T-helper 2 cell treated with Interferon-gamma antibody and Interleukin-4, amounts not matched to agents 100 ng/mL and 5 ng/mL, for 36 hours (primary cell): ENCODE measurements at regions not wholly inside any gene's neighbourhood (a gene's known extent, or its start where the extent isn't known, plus 50 kb on each side); places are given as distances from the start of the nearest gene placed in this dataset.
"Not testable (repeated sequence)": the region's sequence is repeated elsewhere in the genome, so short reads cannot be mapped to it uniquely, and the experiment has no call there.

Experiments
- intact Hi-C: fragments of 100-400 bp; cut with micrococcal nuclease; formaldehyde crosslinking; loops from one replicate; pipeline ENCODE4 v1.15.1; 2023

DNA sequence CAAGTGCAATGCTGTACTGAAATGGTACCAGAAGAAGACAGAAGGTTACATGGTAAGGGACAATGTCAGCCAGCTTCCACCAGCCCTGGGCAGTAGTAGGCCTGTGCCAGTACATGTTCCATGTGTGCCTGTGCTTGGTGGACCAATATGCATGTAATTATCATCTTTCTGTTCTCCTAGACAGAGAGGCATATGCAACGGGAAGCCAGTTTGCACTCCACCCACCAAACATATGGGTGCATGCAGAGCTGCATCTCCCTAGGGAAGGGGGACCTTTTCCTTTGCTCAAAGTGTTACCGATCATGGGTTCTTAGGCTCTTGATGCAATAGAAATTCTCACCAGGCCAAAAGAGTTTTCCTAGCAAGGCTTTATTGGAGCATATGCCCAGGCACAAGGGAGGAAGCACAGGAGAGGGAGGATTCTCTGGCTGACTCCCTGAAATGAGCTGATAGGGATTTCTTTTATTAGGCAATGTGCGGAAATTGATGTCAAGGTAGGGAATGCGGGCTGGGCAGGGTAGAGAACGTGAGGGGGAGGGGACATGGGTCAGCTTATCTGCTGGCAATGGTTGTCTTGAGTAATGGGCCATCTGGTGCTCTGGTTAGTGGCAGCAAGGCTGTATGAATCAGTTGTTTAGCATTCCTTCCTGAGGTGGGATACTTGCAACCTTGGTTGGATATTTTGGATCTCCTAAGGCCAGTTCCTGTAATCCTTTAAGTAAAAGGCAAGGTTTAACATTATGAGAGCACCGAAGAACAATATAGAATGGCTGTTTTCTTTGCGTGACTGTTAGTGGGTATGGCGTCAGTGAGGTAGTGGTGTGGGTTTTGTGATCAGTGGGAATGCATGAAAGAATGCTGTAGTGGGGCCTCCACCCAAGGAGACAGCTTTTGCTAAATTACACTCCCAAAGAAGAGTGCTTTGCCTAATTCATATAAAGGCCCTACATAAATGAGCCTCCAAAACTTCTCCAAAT, 102.5 kb downstream of the CDRT15L2 start:
- intact Hi-C loops: not testable (repeated sequence)

DNA sequence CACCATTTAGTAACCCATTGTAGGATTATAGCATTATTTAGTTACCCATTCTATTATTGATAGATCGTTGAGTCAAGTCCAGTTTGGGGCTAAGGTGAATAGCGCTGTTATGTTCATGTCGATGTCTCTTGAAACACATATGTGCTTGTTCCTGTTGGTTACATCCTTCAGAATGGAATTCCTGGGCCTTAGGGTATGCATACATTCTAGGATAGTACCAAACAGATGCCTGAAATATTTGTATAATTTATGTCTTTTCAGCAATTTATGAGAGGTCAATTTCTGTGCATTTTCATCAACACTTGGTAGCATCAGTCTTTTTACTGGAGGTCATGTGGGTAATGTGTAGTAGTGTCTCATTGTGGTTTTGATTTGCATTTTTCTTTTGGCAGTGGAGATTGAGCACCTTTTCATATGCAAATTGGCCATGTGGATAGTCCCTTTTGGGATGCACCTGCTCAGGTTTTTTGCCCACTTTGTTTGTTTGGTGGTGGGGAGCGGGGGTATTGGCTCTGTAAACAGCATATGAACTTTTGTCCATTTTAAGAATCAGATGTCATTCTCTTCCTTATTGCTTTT, 104.2 kb downstream of the CDRT15L2 start:
- intact Hi-C loops: not testable (repeated sequence)

DNA sequence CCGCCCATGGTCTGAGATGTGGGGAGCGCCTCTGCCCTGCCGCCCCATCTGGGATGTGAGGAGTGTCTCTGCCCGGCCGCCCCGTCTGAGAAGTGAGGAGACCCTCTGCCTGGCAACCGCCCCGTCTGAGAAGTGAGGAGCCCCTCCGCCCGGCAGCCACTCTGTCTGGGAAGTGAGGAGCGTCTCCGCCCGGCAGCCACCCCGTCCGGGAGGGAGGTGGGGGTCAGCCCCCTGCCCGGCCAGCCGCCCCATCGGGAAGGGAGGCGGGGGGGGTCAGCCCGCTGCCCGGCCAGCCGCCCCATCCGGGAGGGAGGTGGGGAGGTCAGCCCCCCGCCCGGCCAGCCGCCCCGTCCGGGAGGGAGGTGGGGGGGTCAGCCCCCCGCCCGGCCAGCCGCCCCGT, 105.5 kb downstream of the CDRT15L2 start:
- intact Hi-C loops: not testable (repeated sequence)

DNA sequence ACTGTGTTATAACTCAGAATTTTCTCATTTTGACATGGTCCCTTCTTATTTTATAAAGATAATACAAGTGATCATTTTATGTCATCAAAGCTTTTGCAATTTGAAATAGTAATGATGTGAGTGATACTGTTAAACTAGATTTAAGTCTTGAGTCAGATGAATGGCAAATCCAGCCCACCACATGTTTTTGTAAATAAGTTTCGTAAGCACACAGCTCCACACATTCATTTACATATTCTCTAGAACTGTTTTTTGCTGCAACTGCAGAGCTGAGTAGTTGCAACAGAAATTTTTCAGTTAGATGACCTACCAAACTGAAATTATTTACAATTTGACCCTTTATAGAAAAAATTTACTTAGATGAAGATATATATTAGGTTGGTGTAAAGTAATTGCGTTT, 108.1 kb downstream of the CDRT15L2 start:
- intact Hi-C loops: not testable (repeated sequence)

DNA sequence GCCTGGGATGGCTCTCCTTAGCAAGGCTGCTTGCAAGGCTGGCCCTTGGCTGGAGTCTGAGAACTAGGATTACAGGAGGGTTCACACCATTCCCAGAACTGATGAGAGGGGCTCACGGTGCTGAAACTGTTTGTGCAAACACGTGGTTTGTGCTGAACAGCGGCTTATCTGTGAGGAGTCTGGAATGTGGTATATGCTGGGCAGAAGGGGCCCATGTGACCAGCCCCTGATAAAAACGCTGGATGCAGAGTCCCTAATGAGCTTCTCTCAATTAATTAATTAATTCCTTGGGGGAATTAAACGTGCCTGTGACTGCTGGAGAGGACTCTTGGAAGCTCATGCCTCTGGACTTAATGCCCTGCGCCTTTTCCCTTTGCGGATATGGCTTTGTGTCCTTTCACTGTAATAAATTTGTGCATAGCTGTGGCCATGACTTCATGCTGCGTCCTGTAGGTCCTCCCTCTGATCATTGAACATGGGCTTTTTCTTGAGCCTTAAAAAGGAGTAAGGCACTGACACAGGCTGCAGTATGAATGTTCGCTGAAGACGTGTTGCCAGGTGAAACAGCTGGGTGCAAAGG, 109.7 kb downstream of the CDRT15L2 start:
- intact Hi-C loops: not testable (repeated sequence)

DNA sequence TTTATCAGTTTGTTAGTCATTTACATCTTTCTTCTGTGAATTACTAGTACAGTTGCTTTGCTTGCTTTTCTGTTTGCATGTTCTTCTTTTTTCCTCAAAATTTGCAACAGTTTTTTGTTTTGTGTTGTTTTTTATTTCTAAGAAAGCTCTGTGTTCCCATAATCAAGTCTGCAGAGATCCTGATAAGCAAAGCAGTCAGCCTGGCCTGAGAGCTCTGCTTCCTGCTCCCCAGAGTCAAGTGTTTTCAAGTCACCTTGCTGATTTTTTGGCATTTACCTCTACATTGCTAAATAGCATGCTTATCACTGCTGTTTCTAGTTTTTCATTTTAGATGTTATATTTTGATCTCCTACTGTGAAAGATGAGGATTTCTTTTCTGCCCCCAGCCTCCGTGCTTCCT, 113.2 kb downstream of the CDRT15L2 start:
- intact Hi-C loops: not testable (repeated sequence)

DNA sequence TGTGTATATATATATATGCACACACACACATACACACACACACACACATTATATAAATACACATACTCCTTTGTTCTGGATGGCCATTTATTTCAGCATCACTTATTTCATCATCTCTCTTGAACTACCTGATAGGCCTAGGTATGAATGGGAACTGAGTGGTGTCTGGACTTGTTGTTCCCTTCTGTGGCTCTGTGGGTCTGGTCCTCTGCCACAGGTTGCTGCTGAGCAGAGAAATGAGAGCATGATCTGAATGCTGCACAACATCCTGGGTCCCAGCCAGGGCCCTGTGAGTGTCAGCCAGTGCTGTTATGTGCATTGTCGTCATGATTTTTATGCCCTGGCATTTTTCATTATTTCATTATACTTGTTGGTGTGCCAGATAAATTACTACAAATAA, 116.3 kb downstream of the CDRT15L2 start:
- intact Hi-C loops: not testable (repeated sequence)

DNA sequence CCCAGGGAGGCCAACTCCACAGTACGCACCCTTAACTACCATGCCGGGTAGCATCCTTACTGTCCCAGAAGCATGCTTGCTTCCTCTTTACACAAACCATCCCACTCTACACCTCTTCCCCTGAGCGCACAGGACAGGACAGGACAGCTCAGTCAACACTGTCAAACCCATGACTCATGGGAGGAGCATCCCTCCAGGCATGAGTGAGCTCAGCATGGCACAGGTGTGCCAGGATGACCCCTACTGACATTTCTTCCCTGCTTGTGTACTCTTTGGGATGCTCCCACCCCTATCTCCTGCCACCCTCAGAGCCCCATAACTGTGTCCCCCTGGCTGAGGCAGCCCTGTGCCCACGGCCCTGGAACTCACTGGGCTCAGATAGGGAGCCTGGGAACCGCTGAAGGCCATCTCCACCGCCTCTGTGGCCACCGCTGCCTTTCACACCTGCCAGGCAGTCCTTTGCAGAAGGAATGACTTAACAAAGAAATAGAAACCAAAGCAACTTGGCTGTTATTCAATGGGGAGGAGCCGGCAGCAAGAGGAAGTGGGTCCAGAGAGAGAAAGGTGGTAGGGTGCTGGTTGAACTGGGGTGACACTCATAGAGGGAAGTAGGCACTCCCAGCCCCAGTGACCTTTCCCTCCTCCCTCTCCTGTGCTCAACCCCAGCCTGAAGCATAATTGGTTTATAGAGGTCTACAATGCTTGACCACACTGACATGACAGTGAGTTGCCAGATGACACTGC, 119.1 kb downstream of the CDRT15L2 start:
- intact Hi-C loops: not testable (repeated sequence)

DNA sequence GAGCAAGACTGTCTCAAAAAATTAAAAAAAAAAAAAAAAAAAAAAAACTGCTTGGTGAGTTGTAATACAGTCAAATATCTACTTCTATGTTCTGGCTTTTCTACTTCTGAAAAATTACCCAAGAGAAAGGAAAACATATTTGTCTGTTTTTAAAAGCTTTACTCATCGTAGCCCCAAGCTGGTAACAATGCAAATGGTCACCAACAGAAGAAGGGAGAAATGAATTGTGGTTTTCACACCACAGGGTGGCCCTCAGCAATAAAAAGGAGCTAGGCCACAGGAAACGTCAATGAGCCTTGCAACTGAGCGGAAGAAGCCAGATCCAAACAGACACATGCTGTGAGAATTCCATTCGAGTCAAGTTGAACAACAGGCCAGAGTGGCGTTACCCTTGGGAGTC, 121.0 kb downstream of the CDRT15L2 start:
- intact Hi-C loops: not testable (repeated sequence)

DNA sequence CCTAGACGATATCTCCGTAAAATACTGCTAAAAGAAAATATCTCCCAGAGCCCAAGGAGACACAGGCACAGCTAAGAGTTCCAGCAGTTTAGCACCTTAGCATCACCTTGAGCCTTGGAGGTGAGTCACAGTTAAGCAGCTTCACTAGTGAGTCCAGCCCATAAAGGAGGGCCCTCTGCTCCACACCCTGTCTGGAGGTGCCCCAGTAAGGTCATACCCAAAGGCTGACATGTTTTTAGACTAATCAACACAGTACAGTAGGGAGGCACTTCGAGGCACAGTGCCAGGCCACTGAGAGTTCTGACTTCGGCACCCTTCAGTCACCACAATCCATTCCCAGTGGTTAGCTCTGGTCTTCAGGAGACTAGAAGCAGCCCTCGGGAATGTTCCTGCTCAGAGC, 121.8 kb downstream of the CDRT15L2 start:
- intact Hi-C loops: not testable (repeated sequence)

DNA sequence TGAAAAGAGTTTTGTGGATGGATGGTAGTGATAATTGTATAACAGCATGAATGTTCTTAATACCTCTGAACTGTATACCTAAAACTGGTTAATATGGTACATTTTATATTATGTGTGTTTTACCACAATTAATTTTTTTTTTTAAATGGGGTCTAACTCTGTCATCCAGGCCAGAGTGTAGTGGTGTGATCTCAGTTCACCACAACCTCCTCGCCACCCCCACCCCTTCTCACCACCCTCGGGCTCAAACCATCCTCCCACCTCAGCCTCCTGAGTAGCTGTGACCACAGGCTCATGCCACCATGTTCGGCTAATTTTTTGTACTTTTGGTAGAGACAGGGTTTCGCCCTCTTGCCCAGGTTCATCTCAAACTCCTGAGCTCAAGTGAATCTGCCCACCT, 123.2 kb downstream of the CDRT15L2 start:
- intact Hi-C loops: no loop called here

DNA sequence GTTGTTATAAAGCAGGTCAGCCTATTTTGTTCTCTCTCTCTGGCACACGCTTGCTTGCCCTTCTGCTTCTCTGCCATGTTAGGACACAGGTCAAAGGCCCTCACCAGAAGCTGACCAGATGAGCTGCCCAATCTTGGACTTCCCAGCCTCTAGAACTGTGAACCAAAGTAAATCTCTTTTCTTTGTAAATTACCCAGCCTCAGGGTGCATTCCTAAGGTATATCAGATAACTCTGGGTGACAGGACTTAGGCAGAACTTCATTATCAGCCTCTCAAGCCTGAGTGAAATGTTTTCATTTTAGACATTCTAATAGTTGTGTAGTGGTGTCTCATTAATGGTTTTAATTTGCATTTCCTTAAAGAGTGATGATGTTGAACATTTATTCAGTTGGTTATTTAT, 124.3 kb downstream of the CDRT15L2 start:
- intact Hi-C loops: no loop called here

DNA sequence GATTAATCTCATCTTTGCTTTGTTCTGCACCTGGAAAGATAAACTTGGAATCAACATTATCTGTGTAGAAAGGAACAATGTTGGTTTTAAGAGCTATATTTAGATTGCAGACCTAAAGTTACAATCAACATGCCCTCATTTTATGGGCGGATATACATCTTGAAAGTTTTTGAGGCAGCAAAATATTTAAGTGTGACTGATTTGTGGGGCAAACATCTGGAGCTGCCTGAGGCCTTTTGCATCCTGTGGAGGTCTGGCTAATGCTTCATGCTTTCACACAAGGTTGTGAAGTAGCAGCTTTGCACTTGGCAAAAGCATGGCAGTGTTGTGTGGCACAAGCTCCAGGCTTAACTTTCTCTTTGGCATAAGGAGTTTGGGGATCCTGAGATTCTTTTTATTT, 125.7 kb downstream of the CDRT15L2 start:
- intact Hi-C loops: not testable (repeated sequence)

DNA sequence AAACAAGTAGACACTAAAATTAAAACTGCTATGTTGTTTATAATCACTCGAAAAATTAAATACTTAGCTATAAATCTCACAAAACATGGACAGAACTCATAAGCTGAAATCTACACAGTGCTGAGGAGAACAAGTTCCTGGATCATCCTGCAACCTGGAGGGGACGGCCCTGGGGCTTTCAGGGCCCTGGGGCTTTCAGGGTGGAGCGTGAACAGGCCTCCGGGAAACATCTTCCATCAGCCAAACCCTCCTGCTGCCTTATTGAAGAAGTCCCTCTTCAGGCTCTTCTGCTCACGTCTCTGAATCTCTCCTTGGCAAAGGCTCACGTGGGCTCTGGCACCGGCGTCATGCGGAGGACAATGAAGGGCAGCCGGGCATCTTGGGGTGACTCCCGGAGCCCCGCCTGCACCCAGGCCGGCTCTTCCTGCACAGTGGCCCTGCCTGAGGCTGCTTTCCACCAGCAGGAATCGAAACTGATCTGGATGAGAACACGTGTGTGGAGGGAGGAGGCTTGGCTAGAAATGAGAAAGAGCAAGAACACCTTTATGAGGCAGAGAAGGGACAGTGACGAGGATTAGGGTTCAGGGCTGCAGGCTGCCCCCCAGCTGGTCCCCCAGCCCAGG, 127.3 kb downstream of the CDRT15L2 start:
- intact Hi-C loops: no loop called here

DNA sequence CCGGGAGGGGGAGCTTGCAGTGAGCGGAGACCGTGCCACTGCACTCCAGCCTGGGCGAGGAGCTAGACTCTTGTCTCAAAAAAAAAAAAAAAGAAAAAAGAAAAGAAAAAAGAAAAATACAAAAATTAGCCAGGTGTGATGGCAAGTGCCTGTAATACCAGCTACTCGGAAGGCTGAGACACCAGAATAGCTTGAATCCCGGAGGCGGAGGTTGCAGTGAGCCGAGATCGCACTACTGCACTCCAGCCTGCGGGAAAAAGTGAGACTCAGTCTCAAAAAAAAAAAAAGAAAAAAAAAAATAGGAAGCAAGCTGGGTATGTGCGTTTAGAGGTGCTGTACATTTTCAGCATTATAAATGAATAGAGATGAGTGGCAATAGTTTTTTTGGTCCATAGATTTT, 129.3 kb downstream of the CDRT15L2 start:
- intact Hi-C loops: not testable (repeated sequence)

DNA sequence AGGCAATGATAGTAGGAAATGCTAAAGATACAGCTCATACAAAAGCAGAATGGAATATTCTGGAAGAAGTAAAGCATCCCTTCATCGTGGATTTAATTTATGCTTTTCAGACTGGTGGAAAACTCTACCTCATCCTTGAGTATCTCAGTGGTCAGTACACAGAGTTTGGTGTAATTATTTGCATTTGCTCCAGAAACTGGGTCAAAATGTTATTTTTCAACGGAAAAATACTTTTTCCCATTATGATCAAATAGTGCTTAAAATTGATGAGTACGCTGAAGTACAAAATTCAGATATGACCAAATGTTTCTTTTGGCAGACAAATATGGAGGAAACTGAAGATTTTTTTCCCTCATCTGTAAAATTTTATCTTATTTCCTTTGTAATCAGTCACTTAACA, 137.0 kb downstream of the CDRT15L2 start:
- intact Hi-C loops: not testable (repeated sequence)

DNA sequence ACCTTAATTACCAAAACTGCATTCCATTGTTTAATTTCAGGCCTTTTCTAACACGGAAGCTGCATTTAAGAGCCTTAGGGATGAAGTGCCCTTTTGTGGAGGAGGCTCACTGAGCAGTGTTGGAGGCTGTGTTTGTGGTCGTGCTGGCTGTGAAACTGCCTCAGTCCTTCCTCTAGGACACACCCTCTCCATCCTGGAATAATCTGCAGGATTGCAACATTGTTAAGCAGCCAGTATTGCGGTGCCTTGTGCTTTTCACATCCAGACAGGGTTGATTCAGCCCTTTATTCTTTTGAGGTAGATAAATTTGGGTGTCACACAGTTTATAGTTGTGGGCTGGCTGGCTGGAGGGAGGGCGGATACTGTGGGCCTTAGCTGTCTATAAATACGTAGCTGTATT, 141.6 kb downstream of the CDRT15L2 start:
- intact Hi-C loops: no loop called here

DNA sequence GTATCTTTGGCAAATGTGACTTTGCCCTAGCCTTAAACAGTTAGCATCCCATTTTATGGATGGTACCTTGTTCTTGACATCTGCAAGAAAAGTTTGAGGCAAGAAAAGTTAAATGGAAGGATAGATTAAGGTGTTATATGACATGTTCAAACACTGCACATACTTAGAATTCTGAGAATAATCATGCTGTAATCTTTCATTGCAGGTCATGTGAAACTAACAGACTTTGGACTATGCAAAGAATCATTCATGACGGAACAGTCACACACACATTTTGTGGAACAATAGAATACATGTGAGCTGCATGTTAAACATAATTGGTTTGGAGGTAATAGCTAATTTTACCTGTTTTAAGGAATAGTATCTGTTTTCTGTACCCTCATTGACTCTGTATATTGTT, 144.9 kb downstream of the CDRT15L2 start:
- intact Hi-C loops: not testable (repeated sequence)

DNA sequence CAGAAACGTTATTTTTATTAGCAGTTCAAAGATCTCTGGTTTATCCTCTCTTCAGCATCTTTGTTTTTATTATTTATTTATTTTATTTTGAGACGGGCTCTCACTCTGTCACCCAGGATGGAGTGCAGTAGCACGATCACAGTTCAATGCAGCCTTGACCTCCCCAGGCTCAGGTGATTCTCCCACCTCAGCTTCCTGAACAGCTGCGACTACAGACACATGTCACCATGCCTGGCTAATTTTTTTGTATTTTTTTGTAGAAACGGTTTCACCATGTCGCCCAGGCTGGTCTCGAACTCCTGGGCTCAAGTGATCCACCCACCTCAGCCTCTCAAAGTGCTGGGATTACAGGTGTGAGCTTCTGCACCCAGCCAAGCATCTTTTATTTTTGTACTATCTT, 147.7 kb downstream of the CDRT15L2 start:
- intact Hi-C loops: not testable (repeated sequence)

DNA sequence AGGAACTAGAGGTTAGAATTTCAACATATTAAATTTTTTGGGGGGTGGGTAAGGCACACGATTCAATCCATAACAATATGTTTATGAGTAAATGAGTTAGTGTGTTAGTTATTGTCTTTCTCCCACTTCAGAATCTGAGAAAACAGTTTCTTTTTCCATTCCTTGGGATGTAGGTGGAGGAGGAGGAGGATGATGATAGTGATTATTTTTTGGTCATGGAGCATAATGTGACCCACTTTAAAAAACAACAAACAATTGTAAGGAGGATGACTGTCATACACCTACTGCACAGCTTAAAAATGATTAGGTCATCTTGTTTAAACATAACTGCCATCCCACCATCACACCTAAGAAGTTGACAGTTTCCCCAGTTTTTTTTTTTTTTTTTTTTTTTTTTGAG, 148.7 kb downstream of the CDRT15L2 start:
- intact Hi-C loops: no loop called here

DNA sequence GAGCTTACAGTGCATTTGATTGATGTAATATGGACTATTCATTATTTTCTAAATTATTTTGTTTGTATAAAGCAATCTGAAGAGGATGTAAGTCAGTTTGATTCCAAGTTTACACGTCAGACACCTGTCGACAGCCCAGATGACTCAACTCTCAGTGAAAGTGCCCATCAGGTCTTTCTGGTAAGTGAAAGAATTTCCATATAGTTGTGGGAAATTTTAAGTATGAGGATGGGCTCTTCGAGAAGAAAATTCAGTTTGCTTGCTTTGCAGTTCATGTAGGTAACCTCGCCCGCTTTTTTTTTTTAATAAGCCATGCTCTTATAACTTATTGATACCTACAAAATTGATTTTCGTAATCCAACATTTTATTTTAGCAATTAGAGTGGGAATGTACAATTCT, 151.6 kb downstream of the CDRT15L2 start:
- intact Hi-C loops: not testable (repeated sequence)
